ENCODE measurements at regions not wholly inside any gene's neighbourhood (a gene's known extent, or its start where the extent isn't known, plus 50 kb on each side); places are given as distances from the start of the nearest gene placed in this dataset.

GRCh38 chr5:86526811-86527348 lies 90.9 kb upstream of the COX7C start:
- TF ChIP-seq POLR2A (IDR thresholded peaks at IDR 0.05) (no peak), CTCF (IDR thresholded peaks at IDR 0.05) (no peak)
